PC-3 (cell line): ENCODE measurements at regions not wholly inside any gene's neighbourhood (a gene's known extent, or its start where the extent isn't known, plus 50 kb on each side); places are given as distances from the start of the nearest gene placed in this dataset.

ENCODE experiments used
- ATAC-seq: fragments of 200-7000 bp; cut with Tn5 transposase; 2 replicates; pipeline ENCODE4 v1.9.1; 2020; ENCODE audit warnings: mild to moderate bottlenecking, moderate library complexity
- BruUV-seq: library from RNA; stranded (reverse); fragments of 400-500 nt; replicated peaks from 2 replicates; lab custom pipeline; 2021; lab: Mats Ljungman, UMichigan
- CTCF ChIA-PET: fragments of 300-600 bp; sonication (Branson Sonifier 250); formaldehyde crosslinking; loops from one replicate; lab custom pipeline; 2022; ENCODE audit warnings: antibody characterized with exemption; lab: Charles Lee
- POLR2A ChIA-PET: fragments of 300-600 bp; sonication (Branson Sonifier 250); formaldehyde crosslinking; loops from one replicate; lab custom pipeline; 2022; ENCODE audit warnings: antibody characterized with exemption; ENCODE audit not compliant: unreplicated experiment; lab: Charles Lee
- DNase-seq: peaks from one replicate; pipeline ENCODE4 v3.0.0-alpha.2; 2015
- H2AFZ ChIP-seq: fragments of 300-600 bp; sonication (generic); 2 replicates; pipeline ENCODE4 v1.6.0; 2016; ENCODE audit warnings: antibody characterized with exemption, low read length
- H3F3A ChIP-seq: fragments of 300-600 bp; sonication (generic); one replicate; pipeline ENCODE4 v1.6.0; 2017; ENCODE audit warnings: antibody characterized with exemption, low read length, control low read depth, mild to moderate bottlenecking; ENCODE audit not compliant: unreplicated experiment
- H3K27ac ChIP-seq: fragments of 300-600 bp; sonication (generic); 2 replicates; pipeline ENCODE4 v1.5.1; 2016; ENCODE audit warnings: mild to moderate bottlenecking, low read length
- H3K27me3 ChIP-seq: fragments of 300-600 bp; sonication (generic); 2 replicates; pipeline ENCODE4 v1.6.1; 2016; ENCODE audit warnings: low read length, mixed read lengths
- H3K36me3 ChIP-seq: fragments of 300-600 bp; sonication (generic); 2 replicates; pipeline ENCODE4 v1.6.1; 2016; ENCODE audit warnings: low read depth, mixed run types, low read length, mixed read lengths
- H3K4me1 ChIP-seq: fragments of 300-600 bp; sonication (generic); 2 replicates; pipeline ENCODE4 v1.5.1; 2016; ENCODE audit warnings: low read length; ENCODE audit not compliant: insufficient read depth
- H3K4me2 ChIP-seq: fragments of 300-600 bp; sonication (generic); 2 replicates; pipeline ENCODE4 v1.6.0; 2016; ENCODE audit warnings: low read length
- H3K4me3 ChIP-seq: fragments of 300-600 bp; sonication (generic); 2 replicates; pipeline ENCODE4 v1.5.1; 2016; ENCODE audit warnings: mild to moderate bottlenecking, low read length, mixed read lengths
- H3K79me2 ChIP-seq: fragments of 300-600 bp; sonication (generic); 2 replicates; pipeline ENCODE4 v1.6.1; 2017; ENCODE audit warnings: low read length, mixed read lengths
- H3K9ac ChIP-seq: fragments of 300-600 bp; sonication (generic); 2 replicates; pipeline ENCODE4 v1.6.0; 2016; ENCODE audit warnings: mild to moderate bottlenecking, low read length
- H3K9me2 ChIP-seq: fragments of 300-600 bp; sonication (generic); replicated peaks from 2 replicates; pipeline ENCODE4 v1.6.1; 2016; ENCODE audit warnings: mixed run types, low read length, mixed read lengths
- H3K9me3 ChIP-seq: fragments of 300-600 bp; sonication (generic); 2 replicates; pipeline ENCODE4 v1.6.1; 2016; ENCODE audit warnings: low read length, mixed read lengths
- H4K20me1 ChIP-seq: fragments of 300-600 bp; sonication (generic); 2 replicates; pipeline ENCODE4 v1.6.1; 2016; ENCODE audit warnings: low read length, mixed read lengths
- EZH2 ChIP-seq: fragments of 300-600 bp; sonication (generic); IDR thresholded peaks from one replicate; pipeline ENCODE4 v1.6.1; 2017; ENCODE audit warnings: antibody characterized with exemption, mild to moderate bottlenecking, low read length; ENCODE audit not compliant: unreplicated experiment
- EZH2phosphoT487 ChIP-seq: fragments of 300-600 bp; sonication (generic); IDR thresholded peaks from 2 replicates; pipeline ENCODE4 v1.6.1; 2018; ENCODE audit warnings: mild to moderate bottlenecking, antibody characterized with exemption, low read length, borderline replicate concordance
- intact Hi-C: fragments of 100-400 bp; cut with micrococcal nuclease; formaldehyde crosslinking; loops from 2 replicates; pipeline ENCODE4 v1.9.0; 2023
- TF ChIP-seq, protein P1 (sequence below): fragments of 300-600 bp; sonication (generic); conservative IDR thresholded peaks from 2 replicates; pipeline ENCODE4 v1.5.1; 2017; ENCODE audit warnings: antibody characterized with exemption, low read depth, mild to moderate bottlenecking, low read length

DNA sequence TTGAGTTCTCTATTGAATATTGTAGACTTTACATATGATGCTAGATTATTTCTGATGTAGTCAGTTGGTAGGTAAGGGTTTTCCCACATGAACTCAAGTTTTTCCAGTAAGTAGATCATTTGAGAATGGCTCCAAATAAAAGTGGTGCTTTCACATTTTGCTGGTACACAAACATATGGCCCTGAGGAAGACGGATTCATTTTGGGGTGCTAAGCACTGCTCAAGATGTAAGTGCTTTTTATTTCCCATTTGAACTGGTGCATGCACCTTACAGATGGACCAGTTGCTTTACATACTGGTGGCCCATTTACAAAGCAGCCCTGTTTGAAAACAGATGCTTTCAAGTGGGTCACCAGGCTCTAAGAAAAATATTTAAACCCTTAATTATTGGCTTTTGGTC lies 266.7 kb downstream of the MEIS1 start:
- ChIA-PET POLR2A (no interaction called here), CTCF (no interaction called here)
- no peaks in the 10 kb centered on the region for H4K20me1 ChIP-seq

DNA sequence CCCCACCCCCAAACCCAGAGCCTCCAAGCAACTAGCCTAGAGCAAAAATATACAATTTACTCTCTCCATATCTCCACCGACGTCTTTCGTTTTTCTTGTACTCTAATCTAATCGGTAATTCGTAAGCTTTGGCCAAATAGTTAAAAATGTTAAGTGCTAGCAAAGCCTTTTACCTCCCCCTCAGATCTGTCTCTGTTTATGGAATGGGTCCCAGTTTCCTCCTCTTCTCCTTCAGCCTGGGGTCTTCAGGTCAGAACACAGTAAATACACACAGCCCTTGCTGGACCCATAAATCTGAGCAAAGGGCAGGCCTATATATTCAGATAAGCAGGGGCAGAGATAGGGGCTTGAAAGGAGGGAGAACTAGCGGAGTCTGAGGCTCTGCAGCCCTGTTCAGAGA lies 267.4 kb downstream of the MEIS1 start:
- H3K4me1 ChIP-seq = peaks cover 14% of the 10 kb centered on the region
- no peak overlapping the region for H2AFZ ChIP-seq
- CTCF ChIA-PET = no interaction called here
- no peaks in the 10 kb centered on the region for H3K9me3 ChIP-seq
- no peaks in the 10 kb centered on the region for H4K20me1 ChIP-seq
- no peaks in the 10 kb centered on the region for H3K36me3 ChIP-seq
- H3K27ac ChIP-seq = no peak overlapping the region
- intact Hi-C loops = no loop called here
- no peak for ATAC-seq
- no peaks in the 10 kb centered on the region for H3F3A ChIP-seq
- H3K27me3 ChIP-seq = peaks cover 73% of the 10 kb centered on the region
- no peaks in the 10 kb centered on the region for H3K79me2 ChIP-seq
- H3K9ac ChIP-seq = no peak overlapping the region
- H3K4me3 ChIP-seq = no peak overlapping the region
- no peaks in the 10 kb centered on the region for H3K9me2 ChIP-seq
- POLR2A ChIA-PET = no interaction called here
- TF ChIP-seq, protein P1, sequence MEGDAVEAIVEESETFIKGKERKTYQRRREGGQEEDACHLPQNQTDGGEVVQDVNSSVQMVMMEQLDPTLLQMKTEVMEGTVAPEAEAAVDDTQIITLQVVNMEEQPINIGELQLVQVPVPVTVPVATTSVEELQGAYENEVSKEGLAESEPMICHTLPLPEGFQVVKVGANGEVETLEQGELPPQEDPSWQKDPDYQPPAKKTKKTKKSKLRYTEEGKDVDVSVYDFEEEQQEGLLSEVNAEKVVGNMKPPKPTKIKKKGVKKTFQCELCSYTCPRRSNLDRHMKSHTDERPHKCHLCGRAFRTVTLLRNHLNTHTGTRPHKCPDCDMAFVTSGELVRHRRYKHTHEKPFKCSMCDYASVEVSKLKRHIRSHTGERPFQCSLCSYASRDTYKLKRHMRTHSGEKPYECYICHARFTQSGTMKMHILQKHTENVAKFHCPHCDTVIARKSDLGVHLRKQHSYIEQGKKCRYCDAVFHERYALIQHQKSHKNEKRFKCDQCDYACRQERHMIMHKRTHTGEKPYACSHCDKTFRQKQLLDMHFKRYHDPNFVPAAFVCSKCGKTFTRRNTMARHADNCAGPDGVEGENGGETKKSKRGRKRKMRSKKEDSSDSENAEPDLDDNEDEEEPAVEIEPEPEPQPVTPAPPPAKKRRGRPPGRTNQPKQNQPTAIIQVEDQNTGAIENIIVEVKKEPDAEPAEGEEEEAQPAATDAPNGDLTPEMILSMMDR = no peak
- no TSS peak for BruUV-seq
- no peak overlapping the region for H3K4me2 ChIP-seq
- no peak for DNase-seq

More for the DNA sequence above, 266.7 kb downstream of the MEIS1 start:
- DNase-seq (no peak), ATAC-seq (no peak)
- intact Hi-C loops = no loop called here
- H3K9me2 ChIP-seq = no peaks in the 10 kb centered on the region
- no peak overlapping the region for H3K9ac ChIP-seq
- H3K79me2 ChIP-seq = no peaks in the 10 kb centered on the region
- H2AFZ ChIP-seq = no peak overlapping the region
- TF ChIP-seq, protein P1 = no peak
- TF ChIP-seq EZH2phosphoT487 (no peak), EZH2 (no peak)
- no peaks in the 10 kb centered on the region for H3K36me3 ChIP-seq
- no peak overlapping the region for H3K4me3 ChIP-seq
- no peaks in the 10 kb centered on the region for H3F3A ChIP-seq
- H3K27me3 ChIP-seq = peaks cover 79% of the 10 kb centered on the region
- H3K4me2 ChIP-seq = no peak overlapping the region
- H3K4me1 ChIP-seq = peaks cover 14% of the 10 kb centered on the region
- no peaks in the 10 kb centered on the region for H3K9me3 ChIP-seq
- H3K27ac ChIP-seq = no peak overlapping the region
- no TSS peak for BruUV-seq

DNA sequence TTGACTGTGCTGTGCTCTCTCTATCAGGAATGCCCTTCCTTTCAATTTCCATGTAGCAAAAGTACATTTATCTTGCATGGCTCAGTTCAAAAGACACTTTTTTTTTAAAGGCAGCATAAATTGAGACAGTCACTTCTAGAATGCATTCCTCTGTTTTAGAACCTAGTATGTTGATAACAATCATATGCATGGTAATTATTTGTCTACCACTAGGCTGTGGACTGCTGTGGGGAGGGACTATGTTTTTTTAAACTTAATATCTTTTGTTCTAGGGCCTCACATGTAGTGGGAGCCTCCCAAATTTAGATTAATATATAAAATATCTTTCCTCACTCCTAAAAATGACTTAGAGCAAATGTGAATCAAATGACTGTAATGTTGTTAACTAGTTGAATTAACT lies 269.9 kb downstream of the MEIS1 start:
- Histone ChIP-seq H3K27me3 (peaks cover 49% of the 10 kb centered on the region), H3K79me2 (no peaks in the 10 kb centered on the region), H3K4me3 (no peak overlapping the region), H3F3A (no peaks in the 10 kb centered on the region), H3K27ac (no peak overlapping the region), H3K36me3 (no peaks in the 10 kb centered on the region), H4K20me1 (no peaks in the 10 kb centered on the region), H3K9me3 (no peaks in the 10 kb centered on the region), H3K4me2 (no peak overlapping the region), H2AFZ (no peak overlapping the region), H3K9me2 (no peaks in the 10 kb centered on the region), H3K9ac (no peak overlapping the region), H3K4me1 (peaks cover 11% of the 10 kb centered on the region)
- POLR2A ChIA-PET = no interaction called here
- no peak for TF ChIP-seq EZH2phosphoT487
- no peak for TF ChIP-seq EZH2
- TF ChIP-seq, protein P1 = no peak
- CTCF ChIA-PET = no interaction called here
- ATAC-seq = no peak
- intact Hi-C loops = no loop called here
- no peak for DNase-seq
- no TSS peak for BruUV-seq
